NCI-H2029 (cell line): ENCODE measurements at regions not wholly inside any gene's neighbourhood (a gene's known extent, or its start where the extent isn't known, plus 50 kb on each side); places are given as distances from the start of the nearest gene placed in this dataset.
"Not testable (repeated sequence)": the region's sequence is repeated elsewhere in the genome, so short reads cannot be mapped to it uniquely, and the experiment has no call there.

Experiments used
- DNase-seq: peaks from one replicate; lab custom pipeline; 2025; lab: John Stamatoyannopoulos, UW

DNA sequence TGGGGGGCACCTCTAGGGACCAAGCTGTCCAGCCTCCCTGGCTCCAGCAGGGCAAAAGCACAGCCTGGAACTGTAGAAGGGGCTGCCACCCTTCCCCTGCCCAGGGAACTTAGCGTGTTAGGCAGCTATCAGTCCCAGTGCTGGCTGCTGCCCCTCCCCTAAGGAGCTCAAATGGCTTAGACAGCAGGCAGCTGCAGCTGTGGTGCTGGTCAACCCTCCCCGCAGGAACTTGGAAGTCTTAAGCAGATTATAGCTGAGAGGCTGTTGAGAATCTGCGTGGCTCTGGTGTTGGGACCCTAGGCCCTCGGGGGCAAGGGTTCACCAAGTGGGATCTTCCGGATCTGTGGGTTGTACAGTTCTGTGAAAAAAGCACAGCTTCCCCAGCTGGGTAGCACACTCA lies 536.5 kb upstream of the CDH10 start:
- no peak for DNase-seq

DNA sequence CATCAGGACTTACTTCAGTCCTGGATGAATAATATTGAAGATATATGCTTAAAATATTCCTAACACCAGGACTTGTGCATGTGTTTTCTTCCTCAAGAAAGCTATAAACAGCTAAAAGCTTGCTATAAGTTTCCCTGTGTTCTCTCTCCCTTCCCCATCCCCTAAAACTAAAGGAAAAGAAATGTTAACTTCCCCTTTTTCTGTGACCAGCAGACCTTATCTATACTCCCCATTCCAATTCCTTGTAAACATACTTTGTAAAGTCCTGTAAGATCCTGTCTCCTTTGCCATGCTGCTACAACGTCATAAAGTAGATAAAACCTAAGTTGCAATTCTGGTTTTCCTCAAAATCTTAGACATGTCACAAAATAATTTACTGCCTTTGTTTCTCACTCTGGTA lies 517.8 kb upstream of the CDH10 start:
- DNase-seq: not testable (repeated sequence)

DNA sequence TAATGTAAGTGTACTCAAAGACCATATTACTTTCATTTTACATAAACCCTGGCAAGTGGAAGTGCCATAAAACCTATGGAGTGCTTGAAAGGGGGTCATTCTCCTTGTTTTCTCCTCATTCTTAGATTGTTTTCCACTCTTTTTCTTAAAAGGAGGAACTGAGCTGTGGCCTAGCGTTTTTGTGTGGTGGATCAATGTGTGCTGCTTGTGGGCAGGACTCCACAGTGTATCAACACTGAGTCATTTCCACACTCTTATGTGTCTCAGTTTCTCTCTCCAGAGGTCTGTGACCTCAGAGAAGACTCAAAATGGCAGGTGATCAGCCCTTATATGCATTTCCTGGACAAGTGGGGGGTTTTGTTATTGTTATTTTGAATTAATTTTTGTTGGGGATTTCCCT lies 516.1 kb upstream of the CDH10 start:
- DNase-seq: no peak

DNA sequence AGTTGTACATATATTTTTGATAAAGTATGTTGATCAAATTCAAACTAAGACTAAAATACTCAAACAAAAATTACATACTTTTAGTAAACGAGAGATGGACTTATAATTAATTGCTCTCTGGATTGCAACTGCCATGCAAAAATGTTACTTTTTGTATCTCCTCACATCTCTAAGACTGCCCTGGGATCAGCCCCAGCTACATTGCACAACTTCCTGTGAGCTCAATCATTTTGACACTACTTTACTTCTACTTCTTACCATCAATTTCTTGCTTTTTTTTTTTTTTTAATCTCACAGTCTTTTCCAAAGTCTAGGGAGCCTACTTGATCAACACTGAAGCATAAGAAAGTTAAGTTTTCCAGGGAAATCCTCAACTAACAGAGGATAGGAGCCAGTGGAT lies 506.0 kb upstream of the CDH10 start:
- no peak for DNase-seq

DNA sequence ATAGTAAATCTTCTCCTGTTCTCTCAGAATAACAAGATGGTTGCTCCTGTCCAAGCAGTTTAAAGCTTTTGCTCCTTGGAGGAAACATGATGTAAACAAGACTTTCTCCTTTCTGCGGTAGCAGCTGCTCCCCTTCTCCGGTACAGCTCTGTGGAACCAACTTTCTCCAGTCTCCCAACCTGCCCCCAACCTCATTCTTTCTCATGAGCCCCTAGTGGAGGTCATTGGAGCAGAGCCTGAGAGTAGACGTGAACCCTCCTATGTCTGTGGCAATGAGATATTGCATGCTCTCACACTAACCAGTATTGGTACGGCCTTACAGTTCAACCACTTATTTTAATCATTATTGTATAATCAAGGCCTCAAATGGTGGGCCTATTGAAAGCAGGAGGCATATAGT lies 483.8 kb upstream of the CDH10 start:
- no peak for DNase-seq

DNA sequence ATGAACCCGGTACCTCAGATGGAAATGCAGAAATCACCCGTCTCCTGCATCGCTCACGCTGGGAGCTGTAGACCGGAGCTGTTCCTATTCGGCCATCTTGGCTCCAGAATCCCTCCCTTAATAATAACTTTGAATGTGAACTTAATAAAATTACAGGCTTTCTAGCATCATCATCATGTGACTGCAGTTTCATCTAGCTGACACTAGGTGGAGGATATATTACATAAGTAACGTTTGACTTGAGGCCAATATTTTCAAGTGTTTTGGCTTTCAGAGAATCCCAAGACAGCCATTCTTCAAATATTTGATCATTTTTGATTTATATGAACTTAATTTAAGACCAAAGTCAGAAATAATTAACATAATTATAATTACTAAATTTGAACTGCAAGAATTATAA lies 474.9 kb upstream of the CDH10 start:
- peak; percentile 63 for DNase-seq

DNA sequence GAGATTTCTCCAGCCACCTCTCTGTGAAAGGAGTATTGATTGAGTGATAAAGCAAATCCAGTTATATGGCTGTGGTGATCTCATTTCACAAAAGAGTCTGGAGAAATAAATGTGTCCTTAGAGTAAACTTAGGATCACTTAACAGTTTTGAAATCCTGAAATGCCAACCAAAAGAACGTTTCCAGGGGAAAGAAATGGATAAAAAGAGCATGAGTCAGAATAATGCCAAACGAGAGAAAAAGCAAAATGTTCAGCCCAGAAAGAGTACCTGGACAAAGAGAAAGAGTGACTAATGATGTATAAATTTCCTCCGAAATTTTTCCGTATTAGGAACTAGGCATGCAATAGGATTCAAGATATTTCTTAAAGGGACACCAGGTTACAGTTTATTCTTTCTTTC lies 463.1 kb upstream of the CDH10 start:
- no peak for DNase-seq

DNA sequence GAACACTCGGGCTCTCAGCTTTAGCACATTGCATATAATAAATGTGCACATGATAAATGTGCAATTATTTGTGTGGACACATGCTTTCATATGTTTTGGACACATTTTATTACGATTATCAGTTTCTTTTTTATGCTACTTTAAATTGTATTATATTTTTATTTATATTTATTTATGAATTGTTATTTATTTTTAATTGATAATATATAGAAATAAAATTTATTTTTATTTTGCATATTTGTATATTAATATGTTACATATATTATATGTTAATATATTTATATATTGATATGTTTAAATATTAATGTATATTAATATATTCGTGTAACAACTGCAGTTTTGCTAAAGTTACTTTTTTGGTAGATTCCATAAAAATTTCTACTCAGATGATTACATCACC lies 454.8 kb upstream of the CDH10 start:
- DNase-seq: no peak

DNA sequence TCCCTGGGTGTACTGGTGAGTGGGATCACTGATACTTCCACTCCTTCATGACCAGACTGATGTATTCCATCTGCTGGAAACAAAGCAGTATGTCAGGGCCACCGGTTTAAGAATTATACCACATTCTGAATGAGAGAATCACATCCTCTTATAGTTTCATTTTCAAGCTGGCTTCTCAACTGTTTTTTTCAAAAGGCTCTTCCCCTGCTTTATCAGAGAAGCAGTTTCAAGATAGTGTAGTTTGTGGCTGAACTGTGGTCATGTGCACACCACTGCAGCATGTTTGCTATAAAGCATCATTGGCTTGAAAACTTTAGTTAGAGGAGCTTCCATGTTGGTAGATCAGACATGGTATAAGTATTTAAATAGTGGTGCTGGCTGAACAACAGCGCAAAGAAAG lies 450.5 kb upstream of the CDH10 start:
- no peak for DNase-seq

DNA sequence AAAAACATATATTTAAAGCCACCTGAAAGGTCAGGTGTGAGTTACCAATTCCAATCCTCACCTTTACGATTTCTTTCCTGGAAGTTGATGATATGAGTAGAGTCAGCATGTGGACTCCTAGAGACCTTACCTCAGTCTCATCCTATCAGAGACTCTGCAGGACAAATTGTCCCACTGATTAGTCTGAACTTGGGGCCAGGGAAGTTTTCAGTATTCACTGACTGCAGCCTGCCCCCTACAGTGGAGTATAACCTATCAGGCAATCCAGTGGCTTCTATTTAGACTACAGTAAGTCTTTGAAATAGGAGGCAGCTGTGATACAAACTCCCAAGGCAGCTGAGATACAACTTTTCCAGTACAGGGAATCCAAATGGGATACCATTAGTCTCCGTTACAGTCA lies 449.4 kb upstream of the CDH10 start:
- DNase-seq: no peak

DNA sequence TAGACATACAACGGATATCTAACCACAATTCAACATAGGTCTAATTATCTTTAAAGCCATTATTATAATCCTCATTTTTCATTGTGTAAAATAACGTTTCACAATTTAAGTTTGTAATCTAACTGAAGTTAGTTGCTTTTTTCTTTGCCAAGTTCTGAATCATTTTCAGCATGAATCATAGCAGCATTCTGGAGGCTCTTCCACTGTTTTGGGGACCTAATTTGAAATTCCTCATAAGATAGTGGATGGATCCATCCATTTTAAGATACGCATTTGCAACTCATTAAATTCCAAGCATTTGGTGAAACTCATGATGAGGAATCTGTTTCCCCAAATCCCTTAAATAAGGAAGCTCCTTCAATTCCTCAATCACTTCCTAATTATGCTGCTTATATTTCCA lies 447.1 kb upstream of the CDH10 start:
- DNase-seq: no peak

DNA sequence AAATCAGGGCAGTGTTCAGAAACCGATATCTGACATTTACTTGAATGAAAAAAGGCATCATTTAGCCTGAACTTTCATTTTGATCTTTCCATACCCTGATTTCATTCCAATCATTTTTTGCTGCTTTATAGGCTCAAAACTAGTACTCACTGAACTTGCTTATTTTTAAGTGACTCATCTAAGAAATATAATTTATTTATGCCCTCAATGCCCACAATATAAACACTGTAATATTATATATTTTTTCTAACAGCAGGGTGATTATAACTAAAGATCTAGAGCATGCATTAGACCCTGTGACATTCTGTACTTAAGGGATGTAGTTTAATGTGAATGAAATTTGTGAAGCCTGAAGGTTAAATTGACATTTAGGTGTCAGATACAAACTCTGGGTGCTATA lies 446.1 kb upstream of the CDH10 start:
- DNase-seq: no peak

DNA sequence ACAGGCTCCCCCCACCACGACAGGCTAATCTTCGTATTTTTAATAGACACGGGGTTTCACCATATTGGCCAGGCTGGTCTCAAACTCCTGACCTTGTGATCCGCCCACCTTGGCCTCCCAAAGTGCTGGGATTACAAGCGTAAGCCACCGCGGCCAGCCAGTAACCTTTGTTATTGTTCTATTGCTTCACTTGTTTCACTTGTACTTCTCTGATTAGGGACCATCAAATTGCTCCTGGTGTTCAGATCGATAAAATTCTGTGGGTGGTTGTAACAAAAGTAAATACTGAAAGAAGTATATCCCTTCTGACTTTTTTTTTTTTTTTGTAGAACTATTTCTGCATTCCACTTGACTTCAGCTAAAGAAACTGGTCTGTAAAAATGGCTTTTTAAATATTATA lies 445.5 kb upstream of the CDH10 start:
- DNase-seq: no peak

DNA sequence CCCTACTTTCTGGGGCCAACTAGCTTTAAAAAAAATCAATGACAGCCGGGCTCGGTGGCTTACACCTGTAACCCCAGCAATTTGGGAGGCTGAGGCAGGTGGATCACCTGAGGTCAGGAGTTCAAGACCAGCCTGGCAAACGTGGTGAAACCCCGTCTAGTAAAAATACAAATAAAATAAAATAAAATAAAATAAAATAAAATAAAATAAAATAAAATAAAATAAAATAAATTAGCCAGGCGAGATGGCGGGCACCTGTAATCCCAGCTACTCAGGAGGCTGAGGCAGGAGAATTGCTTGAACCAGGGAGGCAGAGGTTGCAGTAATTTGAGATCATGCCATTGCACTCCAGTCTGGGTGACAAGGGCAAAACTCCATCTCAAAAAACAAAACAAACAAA lies 443.9 kb upstream of the CDH10 start:
- DNase-seq: not testable (repeated sequence)

DNA sequence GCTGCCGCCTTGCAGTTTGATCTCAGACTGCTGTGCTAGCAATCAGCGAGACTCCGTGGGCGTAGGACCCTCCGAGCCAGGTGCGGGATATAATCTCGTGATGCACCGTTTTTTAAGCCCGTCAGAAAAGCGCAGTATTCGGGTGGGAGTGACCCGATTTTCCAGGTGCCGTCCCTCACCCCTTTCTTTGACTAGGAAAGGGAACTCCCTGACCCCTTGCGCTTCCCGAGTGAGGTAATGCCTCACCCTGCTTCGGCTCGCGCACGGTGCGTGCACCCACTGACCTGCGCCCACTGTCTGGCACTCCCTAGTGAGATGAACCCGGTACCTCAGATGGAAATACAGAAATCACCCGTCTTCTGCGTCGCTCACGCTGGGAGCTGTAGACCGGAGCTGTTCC lies 438.5 kb upstream of the CDH10 start:
- DNase-seq: not testable (repeated sequence)

DNA sequence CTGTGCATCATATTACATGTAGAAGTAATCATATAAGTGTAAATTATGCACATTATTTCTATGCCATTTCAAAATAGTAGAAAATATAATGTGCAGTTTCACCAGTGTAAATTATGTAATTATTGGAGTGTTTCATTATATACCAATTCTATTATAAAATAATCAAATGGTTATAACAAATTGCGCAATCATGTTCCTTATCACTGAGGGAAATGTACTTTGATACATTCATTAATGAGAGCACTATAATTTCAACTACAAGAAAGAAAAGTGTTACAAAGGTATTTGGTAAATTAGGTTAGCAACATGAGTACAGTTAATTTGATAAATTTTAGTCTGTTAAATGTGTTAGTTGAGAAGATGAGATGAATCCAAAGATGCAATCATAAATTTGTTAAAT lies 421.5 kb upstream of the CDH10 start:
- no peak for DNase-seq

DNA sequence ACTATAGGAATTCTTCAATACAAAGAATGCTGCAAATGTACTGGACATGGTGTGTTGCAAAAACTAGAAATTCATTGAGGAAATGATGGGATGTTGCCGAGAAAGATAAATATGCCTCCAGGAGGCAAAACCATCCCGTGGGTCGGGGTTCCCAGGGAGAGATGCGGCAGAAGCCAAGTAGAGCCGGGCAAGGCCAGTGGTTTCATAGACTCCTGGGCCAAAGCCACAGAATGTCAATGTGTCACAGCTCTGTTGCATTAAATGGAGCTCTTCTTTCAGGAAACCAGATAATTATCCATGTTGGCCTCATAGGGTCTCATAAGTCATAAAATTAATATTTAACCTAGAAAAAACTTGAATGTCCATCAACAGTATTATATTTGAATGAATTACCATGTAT lies 419.5 kb upstream of the CDH10 start:
- DNase-seq: no peak

DNA sequence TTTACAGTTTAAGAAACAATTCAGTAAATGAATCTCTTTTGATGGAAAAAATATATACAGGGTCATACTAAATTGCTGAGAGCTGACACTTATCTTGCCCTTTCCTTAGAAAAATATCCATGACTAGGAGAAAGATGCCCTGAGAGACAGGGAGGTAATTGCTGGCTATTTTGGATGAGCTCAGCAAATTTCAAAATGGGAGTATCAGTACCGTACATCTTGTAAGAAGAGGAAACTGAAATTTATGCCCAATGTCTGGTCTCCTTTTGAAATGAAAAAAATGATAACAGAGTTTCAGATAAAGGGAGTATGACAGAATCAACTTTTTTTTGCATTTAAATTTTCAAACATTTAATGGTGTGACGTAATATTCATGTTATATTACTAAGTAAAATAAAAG lies 415.8 kb upstream of the CDH10 start:
- DNase-seq: no peak

DNA sequence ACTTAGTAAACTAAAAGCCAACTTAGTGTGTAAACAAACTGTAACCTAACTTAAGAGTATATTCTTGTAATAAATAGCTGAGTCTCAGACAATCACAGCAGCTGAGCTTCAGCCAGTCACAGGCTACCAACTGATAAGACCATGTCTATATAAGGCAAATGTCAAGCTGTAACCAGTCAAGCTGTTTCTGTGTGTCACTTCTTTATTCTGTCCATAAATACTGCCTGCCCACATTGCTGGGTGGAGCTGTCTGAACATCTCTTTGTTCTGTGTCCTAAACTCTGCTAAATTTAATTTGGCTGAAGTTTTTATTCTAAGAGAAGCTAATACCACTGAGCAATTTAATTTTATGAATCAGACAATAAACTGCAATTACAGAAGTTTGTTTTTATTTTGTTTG lies 412.1 kb upstream of the CDH10 start:
- DNase-seq: no peak

DNA sequence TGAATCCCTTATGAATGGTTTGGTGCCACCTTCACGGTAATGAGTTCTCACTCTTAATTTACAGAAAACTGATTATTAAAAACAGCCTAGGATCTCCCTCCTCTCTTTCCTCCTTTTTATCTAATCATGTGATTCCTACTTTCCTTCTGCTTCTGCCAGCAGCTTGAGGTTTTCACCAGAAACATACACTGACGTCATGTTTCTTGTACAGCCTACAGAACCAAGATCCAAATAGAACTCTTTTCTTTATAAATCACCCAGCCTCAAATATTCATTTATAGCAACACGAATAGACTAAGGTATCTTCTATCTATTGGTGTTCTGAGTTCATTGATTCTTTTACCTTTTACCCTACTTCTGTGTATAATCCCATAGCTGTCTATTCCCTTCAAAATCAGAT lies 388.9 kb upstream of the CDH10 start:
- no peak for DNase-seq

DNA sequence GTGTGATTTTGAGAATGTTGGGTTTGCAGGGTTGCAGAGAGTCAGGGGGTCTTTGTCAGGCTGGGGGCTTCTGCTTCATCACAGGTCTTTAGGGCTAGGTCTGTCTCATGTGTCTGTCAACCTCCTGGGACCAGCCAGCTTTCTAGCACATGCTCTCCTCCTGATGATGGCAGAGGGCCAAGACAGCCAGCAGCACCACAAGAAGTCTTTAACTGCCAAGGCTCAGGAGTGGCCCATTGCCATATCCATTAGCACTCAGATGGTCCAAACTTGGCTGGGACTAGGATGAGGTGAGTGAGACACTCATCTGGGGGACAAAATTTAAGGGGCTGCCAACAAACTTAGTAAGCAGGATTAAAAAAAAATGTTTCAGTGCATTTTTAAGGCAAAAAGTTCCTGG lies 384.2 kb upstream of the CDH10 start:
- DNase-seq: no peak

DNA sequence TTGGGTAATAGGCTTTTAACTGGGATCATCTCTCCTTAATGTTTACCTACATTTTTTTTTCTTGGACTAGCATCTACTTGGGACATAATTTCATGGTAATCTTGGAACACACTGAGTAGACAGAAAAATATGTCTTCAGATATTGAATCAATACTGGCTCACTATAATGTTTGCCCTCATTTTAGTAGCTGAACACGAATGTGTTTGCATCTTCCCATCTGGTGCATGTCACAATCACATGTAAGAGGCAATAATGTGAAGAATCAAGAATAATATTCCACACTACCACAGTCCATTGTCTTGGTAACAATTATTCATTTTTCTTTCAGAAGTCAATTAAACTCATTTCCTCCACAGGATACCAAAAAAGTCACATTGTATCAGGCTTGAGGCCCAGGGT lies 382.7 kb upstream of the CDH10 start:
- DNase-seq: no peak

DNA sequence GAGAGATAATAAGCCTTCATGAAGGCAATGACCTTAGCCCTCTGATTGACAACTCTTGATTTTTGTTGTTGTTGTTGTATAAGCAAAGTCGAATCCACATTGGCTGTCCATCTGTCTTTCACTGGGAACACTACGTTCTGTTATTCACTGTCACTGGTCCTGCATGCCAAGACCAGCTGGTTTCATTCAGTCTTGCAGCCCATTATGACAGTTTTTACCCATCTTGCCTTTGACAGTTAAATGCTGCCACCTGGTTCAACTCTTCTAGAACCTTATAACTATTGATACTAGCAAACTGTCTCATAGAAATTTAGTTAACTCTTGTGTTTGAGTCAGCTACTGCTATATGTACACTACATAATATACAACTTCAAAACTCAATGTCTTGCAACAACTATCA lies 382.3 kb upstream of the CDH10 start:
- no peak for DNase-seq

DNA sequence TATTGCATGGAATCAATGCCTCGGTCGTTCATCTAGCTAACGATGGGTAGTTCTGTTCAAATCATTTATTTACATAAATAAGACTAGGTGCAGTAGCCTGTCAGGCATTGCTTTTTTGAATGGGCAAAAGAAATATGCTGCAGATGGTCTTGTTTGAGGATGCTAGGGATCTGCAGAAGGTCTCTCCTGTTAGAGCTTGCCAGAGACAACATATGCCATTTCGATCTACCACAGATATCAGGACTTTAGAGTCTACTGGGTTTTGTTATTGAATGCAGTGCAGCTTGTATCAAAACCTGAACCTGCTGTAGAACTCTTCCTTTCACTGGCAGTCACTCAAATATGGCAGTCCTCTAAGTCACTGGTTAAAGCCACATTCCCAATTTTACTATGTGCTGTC lies 381.1 kb upstream of the CDH10 start:
- no peak for DNase-seq

DNA sequence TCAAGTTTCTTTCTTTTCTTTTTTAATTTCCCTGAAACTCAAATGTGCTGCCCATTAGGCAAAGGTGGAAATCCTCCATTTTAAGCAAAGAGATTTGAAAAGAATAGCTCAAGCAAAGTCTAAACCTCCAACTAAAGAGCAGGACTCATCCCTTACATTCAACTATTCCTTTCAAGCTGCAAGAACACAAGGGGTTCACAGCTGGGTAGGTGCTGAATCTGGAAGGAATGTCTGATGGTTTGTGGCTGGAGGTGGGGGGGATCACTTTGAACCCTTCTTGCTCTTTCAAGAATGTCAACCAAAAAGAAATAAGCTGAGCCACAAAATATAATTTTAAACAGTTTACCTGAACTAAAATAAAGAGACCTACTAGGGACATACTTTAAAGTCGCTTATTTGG lies 375.7 kb upstream of the CDH10 start:
- no peak for DNase-seq
